Keratinocyte (primary cell): ENCODE measurements at regions not wholly inside any gene's neighbourhood (a gene's known extent, or its start where the extent isn't known, plus 50 kb on each side); places are given as distances from the start of the nearest gene placed in this dataset.

ENCODE experiments used
- DNase-seq: peaks from one replicate; pipeline ENCODE4 v3.0.0-alpha.2; 2011; ENCODE audit warnings: low read depth, missing footprints, low spot score
- FAIRE-seq: peaks from 2 replicates; lab custom pipeline; 2011; peaks lifted over from hg19 to GRCh38; lab: Jason Lieb, UNC
- H2AFZ ChIP-seq: 2 replicates; pipeline ENCODE4 v1.6.0; 2012; ENCODE audit warnings: low read length, control low read depth, inconsistent platforms; ENCODE audit not compliant: control insufficient read depth
- H3K27ac ChIP-seq: 2 replicates; pipeline ENCODE4 v1.5.1; 2011; ENCODE audit warnings: low read length; ENCODE audit not compliant: control insufficient read depth, insufficient read depth
- H3K27me3 ChIP-seq: 3 replicates; pipeline ENCODE4 v1.6.0; 2011; ENCODE audit warnings: low read length; ENCODE audit not compliant: control insufficient read depth, insufficient read depth; ENCODE audit errors: extremely low read depth
- H3K36me3 ChIP-seq, 2 experiments: 2 replicates in 1 of 2; 3 replicates in 1 of 2; pipeline ENCODE4 v1.5.1; 2011; ENCODE audit warnings: low read length in 2 of 2, mild to moderate bottlenecking in 1 of 2; ENCODE audit not compliant: control insufficient read depth in 2 of 2, insufficient read depth in 2 of 2; ENCODE audit errors: extremely low read depth in 1 of 2
- H3K4me1 ChIP-seq: 3 replicates; pipeline ENCODE4 v1.5.1; 2011; ENCODE audit warnings: low read length; ENCODE audit not compliant: control insufficient read depth, insufficient read depth; ENCODE audit errors: extremely low read depth
- H3K4me2 ChIP-seq: 3 replicates; pipeline ENCODE4 v1.6.0; 2011; ENCODE audit warnings: low read depth, low read length; ENCODE audit not compliant: control insufficient read depth, insufficient read depth; ENCODE audit errors: extremely low read depth
- H3K4me3 ChIP-seq, 3 experiments: fragments of 200-600 bp in 1 of 3; sonication (generic) in 1 of 3; 2 replicates in 2 of 3; 3 replicates in 1 of 3; pipeline ENCODE4 v1.5.1; 2011 to 2016; ENCODE audit warnings: low read length in 3 of 3, mild to moderate bottlenecking in 3 of 3, control low read depth in 2 of 3, inconsistent platforms in 1 of 3, low read depth in 1 of 3, mixed read lengths in 1 of 3, mixed run types in 1 of 3, moderate library complexity in 1 of 3; ENCODE audit not compliant: control insufficient read depth in 2 of 3, insufficient read depth in 2 of 3; ENCODE audit errors: extremely low read depth in 1 of 3
- H3K79me2 ChIP-seq: 2 replicates; pipeline ENCODE4 v1.6.0; 2012; ENCODE audit warnings: low read length; ENCODE audit not compliant: control insufficient read depth, insufficient read depth
- H3K9ac ChIP-seq: 3 replicates; pipeline ENCODE4 v1.6.0; 2011; ENCODE audit warnings: low read length; ENCODE audit not compliant: control insufficient read depth, insufficient read depth; ENCODE audit errors: extremely low read depth
- H3K9me1 ChIP-seq: 3 replicates; pipeline ENCODE4 v1.6.0; 2011; ENCODE audit warnings: low read length; ENCODE audit not compliant: control insufficient read depth, insufficient read depth; ENCODE audit errors: extremely low read depth
- H3K9me3 ChIP-seq: 2 replicates; pipeline ENCODE4 v1.5.1; 2012; ENCODE audit warnings: low read depth, low read length; ENCODE audit not compliant: control insufficient read depth
- H4K20me1 ChIP-seq: 3 replicates; pipeline ENCODE4 v1.6.0; 2011; ENCODE audit warnings: low read length; ENCODE audit not compliant: control insufficient read depth, insufficient read depth; ENCODE audit errors: extremely low read depth
- CTCF ChIP-seq, 3 experiments: IDR thresholded peaks in 1 of 3; conservative IDR thresholded peaks in 1 of 3; optimal IDR thresholded peaks in 1 of 3; 2 replicates in 2 of 3; 3 replicates in 1 of 3; pipeline versions ENCODE3 to v1.5.1; 2011; ENCODE audit warnings: low read length in 3 of 3, mild to moderate bottlenecking in 3 of 3, moderate library complexity in 2 of 3, control low read depth in 1 of 3, inconsistent platforms in 1 of 3; ENCODE audit not compliant: insufficient read depth in 2 of 3; ENCODE audit errors: extremely low read depth in 1 of 3
- EZH2 ChIP-seq: IDR thresholded peaks from one replicate; pipeline ENCODE4 v1.6.1; 2012; ENCODE audit warnings: inconsistent platforms, mild to moderate bottlenecking, low read length, moderate library complexity
- dilution Hi-C: fragments of 300-500 bp; cut with MboI; formaldehyde crosslinking; loops from one replicate; pipeline ENCODE4 v1.7.0; 2020; ENCODE audit warnings: low sequenced_read_pairs; ENCODE audit not compliant: extremely low pct_ligation_motif_present

- H2AFZ ChIP-seq, result no peak overlapping the region
- no peak overlapping the region for H3K9ac ChIP-seq
- no peak for TF ChIP-seq EZH2
- TF ChIP-seq CTCF (optimal IDR thresholded peaks at IDR 0.05 in 1 of 3, IDR thresholded peaks at IDR 0.05 in 1 of 3, conservative IDR thresholded peaks at IDR 0.05 in 1 of 3; ENCODE audit: extremely low read depth in 1 of 3, insufficient read depth in 2 of 3, low read length in 3 of 3), result no peak
- no peaks in the 10 kb centered on the region for H3K9me1 ChIP-seq
- H3K27ac ChIP-seq, result no peak overlapping the region
- H4K20me1 ChIP-seq, result no peaks in the 10 kb centered on the region
- H3K4me1 ChIP-seq, result no peaks in the 10 kb centered on the region
- DNase-seq (no peak), FAIRE-seq (no peak)
- H3K4me3 ChIP-seq, result no peak overlapping the region
- dilution Hi-C loops, result loop anchor here (25.0 kb wide), 1 partner anchor 706 kb away; no protein-coding TSS in a partner anchor
- no peaks in the 10 kb centered on the region for H3K9me3 ChIP-seq
- H3K79me2 ChIP-seq, result no peaks in the 10 kb centered on the region
- no peaks in the 10 kb centered on the region for H3K27me3 ChIP-seq
- H3K4me2 ChIP-seq, result no peak overlapping the region
- no peaks in the 10 kb centered on the region for H3K36me3 ChIP-seq
These were observed 361.3 kb downstream of the PLPP3 start for GRCh38 chr1:56218023-56218422.

GRCh38 chr1:56216218-56216617 is 363.1 kb downstream of the PLPP3 start:
- no peak overlapping the region for H3K9ac ChIP-seq
- H3K9me3 ChIP-seq, result no peaks in the 10 kb centered on the region
- H3K36me3 ChIP-seq, result no peaks in the 10 kb centered on the region
- no peak for TF ChIP-seq CTCF (optimal IDR thresholded peaks at IDR 0.05 in 1 of 3, IDR thresholded peaks at IDR 0.05 in 1 of 3, conservative IDR thresholded peaks at IDR 0.05 in 1 of 3; ENCODE audit: extremely low read depth in 1 of 3, insufficient read depth in 2 of 3, low read length in 3 of 3)
- no peak for TF ChIP-seq EZH2
- no peaks in the 10 kb centered on the region for H3K9me1 ChIP-seq
- no peak overlapping the region for H3K4me3 ChIP-seq
- dilution Hi-C loops, result loop anchor here (25.0 kb wide), 1 partner anchor 704 kb away; no protein-coding TSS in a partner anchor
- no peak overlapping the region for H3K27ac ChIP-seq
- no peak for FAIRE-seq
- no peak overlapping the region for H3K4me2 ChIP-seq
- H2AFZ ChIP-seq, result no peak overlapping the region
- no peaks in the 10 kb centered on the region for H3K79me2 ChIP-seq
- H3K27me3 ChIP-seq, result no peaks in the 10 kb centered on the region
- no peaks in the 10 kb centered on the region for H3K4me1 ChIP-seq
- H4K20me1 ChIP-seq, result no peaks in the 10 kb centered on the region
- no peak for DNase-seq
